ENCODE measurements at regions not wholly inside any gene's neighbourhood (a gene's known extent, or its start where the extent isn't known, plus 50 kb on each side); places are given as distances from the start of the nearest gene placed in this dataset.
"Not testable (repeated sequence)": the region's sequence is repeated elsewhere in the genome, so short reads cannot be mapped to it uniquely, and the experiment has no call there.

GRCh38 chr15:98088307-98088945 lies 127.9 kb downstream of the ARRDC4 start:
- not testable (repeated sequence) for DNase-seq

DNA sequence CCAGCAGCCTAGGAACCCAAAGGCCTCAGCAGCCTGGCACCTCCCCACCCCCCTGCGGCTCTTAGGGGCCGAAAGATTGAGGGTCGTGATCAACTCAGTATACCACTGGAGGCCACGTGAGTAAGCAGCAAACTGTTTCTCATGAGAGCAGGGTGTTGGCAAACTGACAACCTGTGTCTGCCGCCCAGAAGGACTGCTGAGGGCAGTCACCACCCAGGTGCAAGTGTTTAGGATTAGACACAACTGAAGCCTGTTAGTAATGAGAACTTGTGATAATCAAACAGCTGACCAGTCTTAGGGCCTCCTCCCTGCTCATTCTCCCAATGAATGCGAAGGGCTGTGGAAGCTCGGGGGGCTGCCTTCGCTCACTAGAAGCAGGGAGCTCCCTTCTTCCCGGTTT lies 128.8 kb downstream of the ARRDC4 start:
- not testable (repeated sequence) for DNase-seq

DNA sequence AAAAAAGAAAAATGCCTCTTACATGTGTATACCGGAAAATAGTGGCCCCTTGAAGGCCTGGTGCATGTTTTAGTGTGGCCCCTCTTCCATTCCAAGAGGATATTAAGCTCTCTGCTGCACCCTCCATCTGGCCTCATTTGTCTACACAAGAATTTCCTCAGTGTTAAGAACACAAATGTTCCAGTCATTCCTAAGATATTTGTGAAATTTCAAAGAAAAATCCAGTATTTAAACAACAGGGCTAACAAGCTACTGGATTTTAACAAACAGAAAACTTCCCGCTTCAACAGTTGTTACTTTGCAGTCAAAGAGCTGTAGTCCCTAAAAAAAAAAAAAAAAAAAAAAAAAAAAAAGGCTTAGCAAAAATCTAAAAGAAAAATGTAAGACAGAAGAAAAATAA lies 137.5 kb downstream of the ARRDC4 start:
- not testable (repeated sequence) for DNase-seq

DNA sequence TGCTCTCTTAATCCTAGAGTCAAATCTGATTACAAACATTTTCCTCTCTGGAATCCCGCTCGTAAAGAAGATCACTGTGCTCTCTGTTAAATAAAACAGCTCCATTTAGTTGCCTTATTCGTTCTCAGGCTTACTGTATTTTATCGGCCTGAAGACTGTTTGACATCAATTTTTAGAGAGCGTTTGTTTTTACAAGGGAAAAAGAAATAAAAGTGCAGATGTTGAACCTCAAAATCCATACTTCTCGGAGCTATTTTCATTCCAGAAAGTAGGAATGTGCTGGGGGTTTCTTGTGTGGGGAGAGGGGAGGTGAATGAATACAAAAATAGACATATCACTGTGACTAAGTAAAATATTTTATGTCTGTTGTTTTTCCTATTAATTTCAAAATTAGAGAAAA lies 140.1 kb downstream of the ARRDC4 start:
- not testable (repeated sequence) for DNase-seq

DNA sequence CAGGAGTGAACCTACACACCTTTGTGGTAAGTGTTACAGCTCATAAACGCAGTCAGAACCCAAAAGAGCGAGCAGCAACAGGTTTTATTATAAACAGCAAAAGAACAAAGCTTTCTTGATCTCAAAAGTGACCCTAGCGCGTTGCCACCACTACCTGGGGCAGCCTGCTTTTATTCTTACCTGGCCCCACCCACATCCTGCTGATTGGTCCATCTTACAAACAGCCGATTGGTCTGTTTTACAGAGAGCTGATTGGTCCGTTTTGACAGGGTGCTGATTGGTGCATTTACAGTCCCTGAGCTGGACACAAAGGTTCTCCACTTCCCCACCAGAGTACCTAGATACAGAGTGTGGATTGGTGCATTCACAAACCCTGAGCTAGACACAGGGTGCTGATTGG lies 143.1 kb downstream of the ARRDC4 start:
- DNase-seq, result no peak

DNA sequence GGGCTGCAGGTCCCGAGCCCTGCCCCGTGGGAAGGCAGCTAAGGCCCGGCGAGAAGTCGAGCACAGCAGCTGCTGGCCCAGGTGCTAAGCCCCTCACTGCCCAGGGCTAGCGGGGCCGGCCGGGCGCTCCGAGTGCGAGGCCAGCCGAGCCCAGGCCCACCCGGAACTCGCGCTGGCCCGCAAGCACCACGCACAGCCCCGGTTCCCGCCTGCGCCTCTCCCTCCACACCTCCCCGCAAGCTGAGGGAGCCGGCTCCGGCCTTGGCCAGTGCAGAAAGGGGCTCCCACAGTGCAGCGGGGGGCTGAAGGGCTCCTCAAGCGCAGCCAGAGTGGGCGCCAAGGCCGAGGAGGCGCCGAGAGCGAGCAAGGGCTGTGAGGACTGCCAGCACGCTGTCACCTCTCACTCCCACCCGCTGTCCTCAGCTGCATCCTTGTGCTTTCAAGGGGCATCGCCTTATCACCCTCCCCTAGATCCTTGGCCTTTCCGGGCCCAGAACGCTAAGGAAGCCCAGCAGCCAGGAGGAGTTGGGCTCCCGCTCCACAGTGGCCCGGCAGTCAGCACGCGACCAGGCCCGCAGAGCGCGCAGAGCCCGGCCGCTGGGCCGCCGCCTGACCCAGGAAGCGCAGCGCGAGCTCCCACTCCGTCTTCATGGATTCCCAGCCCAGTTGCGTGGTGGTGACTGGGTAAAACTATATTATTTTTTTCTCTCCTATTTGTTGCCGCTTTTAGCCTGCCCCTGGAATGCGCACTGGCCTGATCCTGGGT lies 144.1 kb downstream of the ARRDC4 start:
- DNase-seq, result not testable (repeated sequence)

GRCh38 chr15:98106615-98107194 lies 146.2 kb downstream of the ARRDC4 start:
- DNase-seq, result not testable (repeated sequence)

DNA sequence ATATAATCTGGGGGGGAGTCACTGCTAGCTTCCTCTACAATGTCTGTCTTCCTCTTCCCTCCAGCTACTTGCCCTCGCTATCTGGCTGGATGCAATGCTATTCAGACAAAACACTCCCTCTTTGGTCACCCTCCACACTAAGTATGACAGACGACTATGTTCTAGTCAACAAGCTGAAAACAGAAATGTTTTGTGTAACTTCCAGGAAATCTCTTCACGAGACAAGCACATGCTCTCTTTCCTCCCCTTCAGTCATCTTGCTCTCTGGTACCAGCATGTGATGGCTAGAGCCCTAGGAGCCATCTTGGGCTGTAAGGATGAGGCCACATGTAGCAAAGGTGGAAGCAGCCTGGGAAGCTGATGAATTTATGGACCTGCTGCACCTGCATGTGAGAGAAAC lies 151.3 kb downstream of the ARRDC4 start:
- no peak for DNase-seq

- no peak for DNase-seq
Observed at GRCh38 chr15:98113327-98113726, 152.8 kb downstream of the ARRDC4 start.

DNA sequence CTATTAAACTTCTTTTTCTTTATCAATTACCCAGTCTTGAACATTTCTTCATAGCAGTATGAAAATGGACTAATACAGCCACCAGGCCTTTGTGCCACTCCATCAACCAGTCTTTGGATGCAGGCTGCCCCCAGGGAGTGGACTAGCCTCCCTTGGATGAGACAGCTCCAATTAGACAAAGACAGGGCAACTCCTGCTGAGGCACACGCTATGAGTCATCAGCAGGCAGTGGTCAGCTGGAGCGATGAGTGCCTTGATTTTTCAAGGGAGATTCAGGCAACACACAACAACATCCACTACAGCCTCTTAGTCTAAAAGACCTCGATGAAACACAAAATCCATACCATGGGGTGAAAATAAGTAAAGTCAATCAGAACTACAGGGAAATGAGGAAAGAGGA lies 160.1 kb downstream of the ARRDC4 start:
- DNase-seq, result no peak

DNA sequence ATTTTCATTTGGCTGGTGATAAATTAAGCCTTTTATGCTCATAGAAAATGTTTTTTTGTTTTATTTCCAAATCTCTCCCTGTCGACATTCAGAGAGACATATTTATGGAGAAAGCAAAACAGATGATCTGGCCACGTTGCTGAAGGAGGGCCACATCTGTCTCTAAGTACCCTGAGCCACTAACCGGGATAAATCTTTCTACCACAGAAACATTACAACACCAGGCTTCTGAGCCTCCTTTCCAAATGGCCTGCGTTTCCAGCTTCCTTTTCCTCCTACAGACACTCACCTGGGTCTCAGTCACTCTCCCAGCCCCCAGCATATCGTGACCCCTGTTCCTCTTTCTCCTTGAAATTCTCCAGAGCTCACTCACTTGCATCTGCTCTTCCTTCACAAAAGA lies 161.0 kb downstream of the ARRDC4 start:
- no peak for DNase-seq

DNA sequence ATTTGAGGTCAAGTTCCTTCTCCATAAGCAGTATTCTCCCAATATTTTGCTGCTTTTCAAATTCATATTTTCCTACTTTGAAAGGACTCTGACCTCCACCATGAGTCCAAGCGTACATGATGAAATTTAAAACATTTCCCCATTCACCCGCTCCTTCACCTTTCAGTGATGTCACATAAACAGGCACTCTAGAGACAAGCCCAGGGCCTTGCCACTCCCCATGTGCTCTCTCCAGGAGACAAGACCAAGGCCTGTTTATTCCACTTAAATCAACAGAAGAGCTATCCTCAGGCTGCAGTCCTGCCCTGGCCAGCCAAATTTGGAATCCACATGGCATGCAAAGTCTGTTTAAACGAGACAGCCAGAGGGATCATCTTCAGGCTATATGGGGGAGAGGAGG lies 161.5 kb downstream of the ARRDC4 start:
- DNase-seq, result no peak

DNA sequence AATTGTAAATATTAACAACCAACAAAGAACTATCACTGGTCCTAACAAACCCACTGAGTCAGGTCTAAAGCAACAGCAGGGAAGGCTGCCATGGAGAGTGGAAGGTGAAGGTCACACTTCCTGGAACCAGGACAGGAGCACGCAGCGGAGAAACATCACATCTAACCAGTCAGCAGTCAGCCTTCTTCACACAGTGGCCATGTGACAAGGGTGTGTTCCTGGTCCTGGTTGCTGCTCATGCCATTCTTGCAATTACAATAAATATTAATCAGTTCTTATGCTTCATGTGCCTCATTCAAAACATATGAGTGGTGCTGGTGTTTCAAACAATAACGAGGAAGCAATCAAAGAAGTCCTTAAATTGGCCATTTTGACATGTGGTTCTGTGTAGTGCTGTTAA lies 162.8 kb downstream of the ARRDC4 start:
- DNase-seq, result no peak

GRCh38 chr15:98123834-98124233 lies 163.3 kb downstream of the ARRDC4 start:
- DNase-seq, result no peak

DNA sequence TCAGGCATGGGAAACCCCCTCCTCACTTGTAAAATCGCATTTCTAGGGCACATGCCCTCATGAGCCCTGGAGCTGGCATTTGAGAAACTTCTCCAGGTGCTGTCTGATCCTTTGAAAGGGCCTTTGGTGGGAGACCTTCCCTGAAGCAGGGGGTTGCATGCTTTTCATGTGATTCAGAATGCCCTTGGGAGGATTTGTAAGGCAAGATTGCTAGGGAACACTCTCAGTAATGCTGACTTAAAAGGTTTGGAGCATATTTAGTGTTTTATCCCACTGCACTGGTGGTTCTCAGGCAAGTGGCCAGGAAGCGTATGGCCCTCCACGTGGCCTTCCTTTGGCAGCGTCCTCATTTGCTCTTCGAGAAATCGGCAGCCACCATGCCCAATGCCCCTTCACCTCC lies 164.1 kb downstream of the ARRDC4 start:
- no peak for DNase-seq

GRCh38 chr15:98126326-98127085 lies 166.0 kb downstream of the ARRDC4 start:
- no peak for DNase-seq

DNA sequence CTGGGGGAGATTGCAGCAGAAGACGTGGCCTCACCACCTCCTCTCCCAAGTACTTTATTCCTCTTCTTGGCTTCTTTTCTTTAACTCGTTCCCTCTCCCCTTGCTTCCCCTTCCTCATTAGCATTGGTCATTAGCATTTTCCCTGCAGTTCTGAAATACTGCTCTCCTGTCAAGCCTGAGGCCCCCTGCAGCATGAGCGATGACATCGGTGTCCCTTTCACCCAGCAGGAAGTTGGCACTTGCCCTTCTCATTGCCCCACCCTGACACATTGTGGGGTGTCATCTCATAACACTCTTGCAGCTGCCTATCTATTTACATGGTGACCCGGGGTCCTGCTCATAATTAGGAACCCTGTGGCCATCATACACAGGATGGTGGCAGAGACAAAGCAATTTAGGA lies 167.1 kb downstream of the ARRDC4 start:
- no peak for DNase-seq

DNA sequence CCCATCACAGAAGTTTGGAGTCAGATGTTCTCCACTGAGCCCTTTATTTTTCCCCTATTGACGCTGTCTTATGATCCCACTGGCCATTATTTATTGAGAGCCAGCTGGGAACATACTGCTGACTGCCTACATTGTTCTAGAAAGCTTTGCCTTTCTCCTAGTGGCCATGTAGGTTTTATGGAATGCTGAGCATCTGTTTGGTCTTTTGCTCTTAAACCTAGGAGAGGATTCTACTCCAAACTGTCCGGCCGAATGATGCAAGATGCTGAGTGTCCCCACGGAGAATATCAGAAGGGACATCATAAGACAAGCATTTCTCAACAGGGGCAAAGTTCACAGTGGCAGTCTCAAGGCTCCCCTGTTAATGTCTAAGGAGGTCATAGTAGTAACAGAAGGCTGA lies 171.4 kb downstream of the ARRDC4 start:
- DNase-seq, result no peak

DNA sequence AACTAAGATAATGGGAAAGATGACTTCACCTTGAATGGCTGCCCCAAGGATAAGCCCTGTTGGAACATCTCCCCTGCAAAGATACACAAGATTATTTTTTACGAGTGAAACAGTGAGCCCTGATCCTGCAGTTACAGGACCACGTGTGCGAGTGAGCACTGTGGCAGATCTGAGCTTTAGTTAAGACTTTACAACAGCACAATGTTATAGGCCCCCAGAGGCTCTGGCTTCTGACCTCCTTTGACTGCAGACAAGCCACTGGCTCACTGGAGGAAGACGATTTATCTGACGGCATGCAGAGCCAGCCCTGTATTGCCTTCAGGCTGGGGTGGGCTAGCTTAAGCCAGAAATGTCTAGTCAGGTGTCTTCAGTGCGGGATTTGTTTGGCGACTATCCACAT lies 174.4 kb downstream of the ARRDC4 start:
- DNase-seq, result no peak

DNA sequence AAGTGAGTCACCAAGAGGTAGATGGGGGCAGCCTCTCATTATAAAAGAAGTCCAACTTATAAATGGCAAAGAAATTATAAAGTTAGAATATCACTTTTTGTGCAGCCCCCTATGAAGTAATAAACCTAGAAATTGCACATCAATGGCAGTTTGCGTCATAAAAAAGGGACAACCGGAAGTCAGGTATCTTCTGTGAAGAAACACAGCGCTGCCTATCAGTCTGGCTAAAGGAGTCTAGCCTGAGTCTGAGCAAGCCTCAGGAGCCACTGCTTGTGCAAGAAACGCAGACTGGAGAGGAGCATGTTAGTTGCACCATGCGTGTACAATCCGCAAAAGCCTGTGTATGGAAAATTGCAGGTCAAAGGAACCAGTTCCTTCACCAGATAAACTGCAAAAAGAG lies 178.4 kb downstream of the ARRDC4 start:
- DNase-seq, result no peak

GRCh38 chr15:98139337-98139736 lies 178.8 kb downstream of the ARRDC4 start:
- no peak for DNase-seq

- DNase-seq, result no peak
Observed at GRCh38 chr15:98142572-98142971, 182.1 kb downstream of the ARRDC4 start.

- DNase-seq, result no peak
Observed at GRCh38 chr15:98143116-98143515, 182.6 kb downstream of the ARRDC4 start.

DNA sequence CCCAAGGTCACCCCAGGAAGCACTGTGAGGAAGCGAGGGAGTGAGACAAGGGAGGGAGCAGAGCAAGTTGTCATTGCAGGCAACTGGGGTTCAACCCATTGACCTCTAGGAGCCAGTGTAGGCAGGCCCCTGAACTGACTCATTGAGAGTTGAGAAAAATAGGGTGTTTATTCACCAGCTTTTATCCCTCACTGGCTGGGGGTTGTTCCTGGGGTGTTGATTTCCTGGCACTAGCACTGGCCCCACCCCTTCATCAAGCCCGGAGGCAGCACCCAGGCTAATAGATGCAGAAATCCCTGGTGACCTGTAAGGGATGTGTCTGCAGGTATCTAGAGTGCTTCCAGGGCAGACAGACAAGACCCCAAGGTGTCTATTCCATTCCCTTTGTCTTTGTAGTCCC lies 183.9 kb downstream of the ARRDC4 start:
- no peak for DNase-seq
